HCT116 (cell line): ENCODE measurements at regions not wholly inside any gene's neighbourhood (a gene's known extent, or its start where the extent isn't known, plus 50 kb on each side); places are given as distances from the start of the nearest gene placed in this dataset.

ENCODE experiments used
- ATAC-seq: fragments of 200-7000 bp; cut with Tn5 transposase; 2 replicates; pipeline ENCODE4 v1.9.1; 2020; ENCODE audit warnings: mild to moderate bottlenecking, moderate library complexity
- BruUV-seq: library from RNA; stranded (reverse); fragments of 400-500 nt; replicated peaks from 2 replicates; lab custom pipeline; 2021; lab: Mats Ljungman, UMichigan
- CTCF ChIA-PET: fragments of 300-600 bp; sonication (Branson Sonifier 250); formaldehyde crosslinking; loops from one replicate; lab custom pipeline; 2021; ENCODE audit warnings: antibody characterized with exemption; lab: Charles Lee
- POLR2A ChIA-PET: fragments of 300-600, 350-600 bp; sonication (Branson Sonifier 250); formaldehyde crosslinking; loops from one replicate; lab custom pipeline; 2021; ENCODE audit warnings: antibody characterized with exemption; lab: Charles Lee
- RAD21 ChIA-PET, 2 experiments: fragments of 300-600 bp; sonication (Branson Sonifier 250); formaldehyde crosslinking; loops; one replicate each; lab custom pipeline; 2023; ENCODE audit warnings: low total read pairs in 2 of 2; ENCODE audit not compliant: uncharacterized antibody in 2 of 2, unreplicated experiment in 2 of 2, low non-redundant PET in 1 of 2; lab: Charles Lee
- DNase-seq: peaks from one replicate; pipeline ENCODE4 v3.0.0-alpha.2; 2010; ENCODE audit warnings: low read depth, low spot score
- H2AFZ ChIP-seq: fragments of 200-600 bp; shearing (Covaris generic), sonication (generic); 2 replicates; pipeline ENCODE4 v1.6.1; 2017; ENCODE audit warnings: low read depth, mixed run types, mixed read lengths, antibody characterized with exemption, low read length; ENCODE audit not compliant: poor library complexity, severe bottlenecking
- H3K27ac ChIP-seq: 2 replicates; pipeline ENCODE4 v1.5.1; 2012; ENCODE audit warnings: low read depth, low read length
- H3K27me3 ChIP-seq: fragments of 200-600 bp; sonication (generic); 2 replicates; pipeline ENCODE4 v1.6.1; 2016; ENCODE audit warnings: mixed run types, low read length, mixed read lengths; ENCODE audit not compliant: insufficient read depth
- H3K36me3 ChIP-seq, 2 experiments: fragments of 200-500 bp in 1 of 2; fragments of 200-600 bp in 1 of 2; sonication (Bioruptor generic) in 1 of 2; sonication (generic) in 1 of 2; 2 replicates each; pipeline versions ENCODE4 v1.5.1 to v1.6.1; 2014 to 2016; ENCODE audit warnings: low read length in 2 of 2, inconsistent platforms in 1 of 2, mixed read lengths in 1 of 2, mixed run types in 1 of 2; ENCODE audit not compliant: insufficient read depth in 2 of 2, control insufficient read depth in 1 of 2
- H3K4me1 ChIP-seq, 2 experiments: fragments of 200-600 bp in 1 of 2; sonication (generic) in 1 of 2; 2 replicates each; pipeline versions ENCODE4 v1.5.1 to v1.6.1; 2012 to 2017; ENCODE audit warnings: low read length in 2 of 2, inconsistent platforms in 1 of 2, mild to moderate bottlenecking in 1 of 2, mixed read lengths in 1 of 2, mixed run types in 1 of 2, moderate library complexity in 1 of 2; ENCODE audit not compliant: insufficient read depth in 2 of 2, control insufficient read depth in 1 of 2
- H3K4me2 ChIP-seq: fragments of 200-600 bp; sonication (generic); 2 replicates; pipeline ENCODE4 v1.6.1; 2017; ENCODE audit warnings: mixed run types, low read length, mixed read lengths
- H3K4me3 ChIP-seq, 2 experiments: fragments of 200-600 bp in 1 of 2; sonication (generic) in 1 of 2; replicated peaks in 1 of 2; 2 replicates each; pipeline ENCODE4 v1.5.1; 2011 to 2016; ENCODE audit warnings: low read length in 2 of 2, control low read depth in 1 of 2, low read depth in 1 of 2, mild to moderate bottlenecking in 1 of 2, mixed read lengths in 1 of 2, mixed run types in 1 of 2
- H3K79me2 ChIP-seq: fragments of 200-600 bp; sonication (generic); 2 replicates; pipeline ENCODE4 v1.6.1; 2017; ENCODE audit warnings: mild to moderate bottlenecking, mixed run types, low read length, moderate library complexity, mixed read lengths; ENCODE audit not compliant: insufficient read depth
- H3K9ac ChIP-seq: fragments of 200-600 bp; sonication (generic); 2 replicates; pipeline ENCODE4 v1.6.1; 2016; ENCODE audit warnings: low read length, mixed read lengths
- H3K9me2 ChIP-seq: fragments of 200-600 bp; sonication (generic), shearing (Covaris generic); 2 replicates; pipeline ENCODE4 v1.6.1; 2017; ENCODE audit warnings: mixed run types, mild to moderate bottlenecking, moderate library complexity; ENCODE audit not compliant: insufficient read depth
- H3K9me3 ChIP-seq, 2 experiments: fragments of 200-500 bp in 1 of 2; fragments of 200-600 bp in 1 of 2; sonication (Bioruptor generic) in 1 of 2; sonication (generic) in 1 of 2; 2 replicates each; pipeline ENCODE4 v1.6.1; 2014 to 2017; ENCODE audit warnings: low read length in 2 of 2, mixed read lengths in 2 of 2, inconsistent platforms in 1 of 2, low read depth in 1 of 2, mild to moderate bottlenecking in 1 of 2, mixed run types in 1 of 2, moderate library complexity in 1 of 2; ENCODE audit not compliant: control insufficient read depth in 1 of 2, insufficient read depth in 1 of 2
- H4K20me1 ChIP-seq: fragments of 200-600 bp; sonication (generic), shearing (Covaris generic); 2 replicates; pipeline ENCODE4 v1.6.1; 2017; ENCODE audit warnings: mixed run types, mild to moderate bottlenecking, moderate library complexity; ENCODE audit not compliant: insufficient read depth
- CEBPB ChIP-seq: IDR thresholded peaks from 2 replicates; pipeline ENCODE4 v1.6.1; 2012; ENCODE audit warnings: low read depth
- EGR1 ChIP-seq: IDR thresholded peaks from 2 replicates; pipeline ENCODE4 v1.6.1; 2012; ENCODE audit warnings: low read depth
- EZH2 ChIP-seq: fragments of 200-600 bp; sonication (generic); IDR thresholded peaks from 2 replicates; pipeline ENCODE4 v1.6.1; 2017; ENCODE audit warnings: antibody characterized with exemption, mixed run types
- FOSL1 ChIP-seq: IDR thresholded peaks from 2 replicates; pipeline ENCODE4 v1.6.1; 2012; ENCODE audit warnings: low read depth
- RAD21 ChIP-seq: IDR thresholded peaks from 2 replicates; pipeline ENCODE4 v1.6.1; 2012; ENCODE audit warnings: low read depth, mild to moderate bottlenecking
- SRF ChIP-seq: IDR thresholded peaks from 2 replicates; pipeline ENCODE4 v1.6.1; 2012; ENCODE audit warnings: low read depth
- ZFX ChIP-seq: fragments of 450-650 bp; IDR thresholded peaks from 2 replicates; pipeline ENCODE4 v1.6.1; 2017
- ZNF274 ChIP-seq: fragments of 200-500 bp; sonication (Bioruptor generic); IDR thresholded peaks from 2 replicates; pipeline ENCODE4 v1.6.1; 2014; ENCODE audit warnings: mild to moderate bottlenecking, low read depth, low read length, inconsistent platforms
- intact Hi-C: fragments of 100-400 bp; cut with micrococcal nuclease; formaldehyde crosslinking; loops from 2 replicates; pipeline ENCODE4 v1.10.0; 2022
- TF ChIP-seq, protein P1 (sequence below): IDR thresholded peaks from 2 replicates; pipeline ENCODE4 v1.6.1; 2012; ENCODE audit warnings: low read depth
- TF ChIP-seq, protein P2 (sequence below): IDR thresholded peaks from 2 replicates; pipeline ENCODE4 v1.6.1; 2011; ENCODE audit warnings: mild to moderate bottlenecking, low read length, moderate library complexity; ENCODE audit not compliant: insufficient replicate concordance; ENCODE audit errors: extremely low read depth
- TF ChIP-seq, protein P3 (sequence below): IDR thresholded peaks from 2 replicates; pipeline ENCODE4 v1.6.1; 2012
- TF ChIP-seq, protein P4 (sequence below): IDR thresholded peaks from 2 replicates; pipeline ENCODE4 v1.6.1; 2012

DNA sequence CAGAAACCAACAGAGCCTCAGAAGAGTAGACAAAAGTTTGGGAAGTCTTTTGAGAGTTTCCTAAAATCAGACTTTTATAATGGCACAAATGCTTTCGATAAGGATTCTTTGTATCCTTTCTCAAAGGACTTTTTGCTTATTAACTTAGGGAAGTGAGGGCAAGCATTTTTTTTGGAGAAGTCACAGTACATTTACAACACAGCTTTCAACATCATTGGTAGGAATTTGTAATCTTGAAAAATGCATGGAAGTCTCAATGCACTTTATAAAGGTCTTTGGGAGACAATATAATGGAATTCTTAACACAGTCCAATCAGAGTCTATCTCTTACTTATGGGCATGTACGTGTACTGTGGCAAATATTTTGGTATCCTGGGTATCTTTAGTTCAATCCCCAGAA, 325.8 kb upstream of the NR5A2 start:
- DNase-seq (no peak), ATAC-seq (no peak)
- H3K4me3 ChIP-seq, result no peak overlapping the region
- no peaks in the 10 kb centered on the region for H3K27me3 ChIP-seq
- no peaks in the 10 kb centered on the region for H3K79me2 ChIP-seq
- no TSS peak for BruUV-seq
- no peak overlapping the region for H3K27ac ChIP-seq
- peak overlapping the region; percentile 42 for H2AFZ ChIP-seq
- no peaks in the 10 kb centered on the region for H3K9me3 ChIP-seq
- POLR2A ChIA-PET, result no interaction called here
- H3K4me1 ChIP-seq, result no peaks in the 10 kb centered on the region
- no peak overlapping the region for H3K9ac ChIP-seq
- no peak overlapping the region for H3K4me2 ChIP-seq
- no peaks in the 10 kb centered on the region for H3K36me3 ChIP-seq
- no peaks in the 10 kb centered on the region for H3K9me2 ChIP-seq
- no peaks in the 10 kb centered on the region for H4K20me1 ChIP-seq
- CTCF ChIA-PET, result interaction anchor here (1.1 kb wide), 1 partner anchor 17 kb away, joined by 3 read pairs; no protein-coding TSS in a partner anchor
- RAD21 ChIA-PET, result no interaction called here
- no peak for TF ChIP-seq SRF
- TF ChIP-seq, protein P1, sequence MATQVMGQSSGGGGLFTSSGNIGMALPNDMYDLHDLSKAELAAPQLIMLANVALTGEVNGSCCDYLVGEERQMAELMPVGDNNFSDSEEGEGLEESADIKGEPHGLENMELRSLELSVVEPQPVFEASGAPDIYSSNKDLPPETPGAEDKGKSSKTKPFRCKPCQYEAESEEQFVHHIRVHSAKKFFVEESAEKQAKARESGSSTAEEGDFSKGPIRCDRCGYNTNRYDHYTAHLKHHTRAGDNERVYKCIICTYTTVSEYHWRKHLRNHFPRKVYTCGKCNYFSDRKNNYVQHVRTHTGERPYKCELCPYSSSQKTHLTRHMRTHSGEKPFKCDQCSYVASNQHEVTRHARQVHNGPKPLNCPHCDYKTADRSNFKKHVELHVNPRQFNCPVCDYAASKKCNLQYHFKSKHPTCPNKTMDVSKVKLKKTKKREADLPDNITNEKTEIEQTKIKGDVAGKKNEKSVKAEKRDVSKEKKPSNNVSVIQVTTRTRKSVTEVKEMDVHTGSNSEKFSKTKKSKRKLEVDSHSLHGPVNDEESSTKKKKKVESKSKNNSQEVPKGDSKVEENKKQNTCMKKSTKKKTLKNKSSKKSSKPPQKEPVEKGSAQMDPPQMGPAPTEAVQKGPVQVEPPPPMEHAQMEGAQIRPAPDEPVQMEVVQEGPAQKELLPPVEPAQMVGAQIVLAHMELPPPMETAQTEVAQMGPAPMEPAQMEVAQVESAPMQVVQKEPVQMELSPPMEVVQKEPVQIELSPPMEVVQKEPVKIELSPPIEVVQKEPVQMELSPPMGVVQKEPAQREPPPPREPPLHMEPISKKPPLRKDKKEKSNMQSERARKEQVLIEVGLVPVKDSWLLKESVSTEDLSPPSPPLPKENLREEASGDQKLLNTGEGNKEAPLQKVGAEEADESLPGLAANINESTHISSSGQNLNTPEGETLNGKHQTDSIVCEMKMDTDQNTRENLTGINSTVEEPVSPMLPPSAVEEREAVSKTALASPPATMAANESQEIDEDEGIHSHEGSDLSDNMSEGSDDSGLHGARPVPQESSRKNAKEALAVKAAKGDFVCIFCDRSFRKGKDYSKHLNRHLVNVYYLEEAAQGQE, result no peak
- TF ChIP-seq ZFX, result no peak
- TF ChIP-seq CEBPB, result no peak
- TF ChIP-seq FOSL1, result no peak
- TF ChIP-seq, protein P2, sequence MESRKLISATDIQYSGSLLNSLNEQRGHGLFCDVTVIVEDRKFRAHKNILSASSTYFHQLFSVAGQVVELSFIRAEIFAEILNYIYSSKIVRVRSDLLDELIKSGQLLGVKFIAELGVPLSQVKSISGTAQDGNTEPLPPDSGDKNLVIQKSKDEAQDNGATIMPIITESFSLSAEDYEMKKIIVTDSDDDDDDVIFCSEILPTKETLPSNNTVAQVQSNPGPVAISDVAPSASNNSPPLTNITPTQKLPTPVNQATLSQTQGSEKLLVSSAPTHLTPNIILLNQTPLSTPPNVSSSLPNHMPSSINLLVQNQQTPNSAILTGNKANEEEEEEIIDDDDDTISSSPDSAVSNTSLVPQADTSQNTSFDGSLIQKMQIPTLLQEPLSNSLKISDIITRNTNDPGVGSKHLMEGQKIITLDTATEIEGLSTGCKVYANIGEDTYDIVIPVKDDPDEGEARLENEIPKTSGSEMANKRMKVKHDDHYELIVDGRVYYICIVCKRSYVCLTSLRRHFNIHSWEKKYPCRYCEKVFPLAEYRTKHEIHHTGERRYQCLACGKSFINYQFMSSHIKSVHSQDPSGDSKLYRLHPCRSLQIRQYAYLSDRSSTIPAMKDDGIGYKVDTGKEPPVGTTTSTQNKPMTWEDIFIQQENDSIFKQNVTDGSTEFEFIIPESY, result no peak
- TF ChIP-seq, protein P3, sequence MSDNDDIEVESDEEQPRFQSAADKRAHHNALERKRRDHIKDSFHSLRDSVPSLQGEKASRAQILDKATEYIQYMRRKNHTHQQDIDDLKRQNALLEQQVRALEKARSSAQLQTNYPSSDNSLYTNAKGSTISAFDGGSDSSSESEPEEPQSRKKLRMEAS, result no peak
- TF ChIP-seq EZH2, result no peak
- TF ChIP-seq RAD21, result no peak
- TF ChIP-seq, protein P4, sequence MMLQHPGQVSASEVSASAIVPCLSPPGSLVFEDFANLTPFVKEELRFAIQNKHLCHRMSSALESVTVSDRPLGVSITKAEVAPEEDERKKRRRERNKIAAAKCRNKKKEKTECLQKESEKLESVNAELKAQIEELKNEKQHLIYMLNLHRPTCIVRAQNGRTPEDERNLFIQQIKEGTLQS, result no peak
- no peak for TF ChIP-seq EGR1
- TF ChIP-seq ZNF274, result no peak
- intact Hi-C loops, result no loop called here
